HCT116 (cell line): ENCODE measurements at regions not wholly inside any gene's neighbourhood (a gene's known extent, or its start where the extent isn't known, plus 50 kb on each side); places are given as distances from the start of the nearest gene placed in this dataset.

Experiments used
- ATAC-seq: fragments of 200-7000 bp; cut with Tn5 transposase; 2 replicates; pipeline ENCODE4 v1.9.1; 2020; ENCODE audit warnings: mild to moderate bottlenecking, moderate library complexity
- BruUV-seq: library from RNA; stranded (reverse); fragments of 400-500 nt; replicated peaks from 2 replicates; lab custom pipeline; 2021; lab: Mats Ljungman, UMichigan
- CTCF ChIA-PET: fragments of 300-600 bp; sonication (Branson Sonifier 250); formaldehyde crosslinking; loops from one replicate; lab custom pipeline; 2021; ENCODE audit warnings: antibody characterized with exemption; lab: Charles Lee
- POLR2A ChIA-PET: fragments of 300-600, 350-600 bp; sonication (Branson Sonifier 250); formaldehyde crosslinking; loops from one replicate; lab custom pipeline; 2021; ENCODE audit warnings: antibody characterized with exemption; lab: Charles Lee
- RAD21 ChIA-PET, 2 experiments: fragments of 300-600 bp; sonication (Branson Sonifier 250); formaldehyde crosslinking; loops; one replicate each; lab custom pipeline; 2023; ENCODE audit warnings: low total read pairs in 2 of 2; ENCODE audit not compliant: uncharacterized antibody in 2 of 2, unreplicated experiment in 2 of 2, low non-redundant PET in 1 of 2; lab: Charles Lee
- DNase-seq: peaks from one replicate; pipeline ENCODE4 v3.0.0-alpha.2; 2010; ENCODE audit warnings: low read depth, low spot score
- H2AFZ ChIP-seq: fragments of 200-600 bp; shearing (Covaris generic), sonication (generic); 2 replicates; pipeline ENCODE4 v1.6.1; 2017; ENCODE audit warnings: low read depth, mixed run types, mixed read lengths, antibody characterized with exemption, low read length; ENCODE audit not compliant: poor library complexity, severe bottlenecking
- H3K27ac ChIP-seq: 2 replicates; pipeline ENCODE4 v1.5.1; 2012; ENCODE audit warnings: low read depth, low read length
- H3K27me3 ChIP-seq: fragments of 200-600 bp; sonication (generic); 2 replicates; pipeline ENCODE4 v1.6.1; 2016; ENCODE audit warnings: mixed run types, low read length, mixed read lengths; ENCODE audit not compliant: insufficient read depth
- H3K36me3 ChIP-seq, 2 experiments: fragments of 200-500 bp in 1 of 2; fragments of 200-600 bp in 1 of 2; sonication (Bioruptor generic) in 1 of 2; sonication (generic) in 1 of 2; 2 replicates each; pipeline versions ENCODE4 v1.5.1 to v1.6.1; 2014 to 2016; ENCODE audit warnings: low read length in 2 of 2, inconsistent platforms in 1 of 2, mixed read lengths in 1 of 2, mixed run types in 1 of 2; ENCODE audit not compliant: insufficient read depth in 2 of 2, control insufficient read depth in 1 of 2
- H3K4me1 ChIP-seq, 2 experiments: fragments of 200-600 bp in 1 of 2; sonication (generic) in 1 of 2; 2 replicates each; pipeline versions ENCODE4 v1.5.1 to v1.6.1; 2012 to 2017; ENCODE audit warnings: low read length in 2 of 2, inconsistent platforms in 1 of 2, mild to moderate bottlenecking in 1 of 2, mixed read lengths in 1 of 2, mixed run types in 1 of 2, moderate library complexity in 1 of 2; ENCODE audit not compliant: insufficient read depth in 2 of 2, control insufficient read depth in 1 of 2
- H3K4me2 ChIP-seq: fragments of 200-600 bp; sonication (generic); 2 replicates; pipeline ENCODE4 v1.6.1; 2017; ENCODE audit warnings: mixed run types, low read length, mixed read lengths
- H3K4me3 ChIP-seq, 2 experiments: fragments of 200-600 bp in 1 of 2; sonication (generic) in 1 of 2; replicated peaks in 1 of 2; 2 replicates each; pipeline ENCODE4 v1.5.1; 2011 to 2016; ENCODE audit warnings: low read length in 2 of 2, control low read depth in 1 of 2, low read depth in 1 of 2, mild to moderate bottlenecking in 1 of 2, mixed read lengths in 1 of 2, mixed run types in 1 of 2
- H3K79me2 ChIP-seq: fragments of 200-600 bp; sonication (generic); 2 replicates; pipeline ENCODE4 v1.6.1; 2017; ENCODE audit warnings: mild to moderate bottlenecking, mixed run types, low read length, moderate library complexity, mixed read lengths; ENCODE audit not compliant: insufficient read depth
- H3K9ac ChIP-seq: fragments of 200-600 bp; sonication (generic); 2 replicates; pipeline ENCODE4 v1.6.1; 2016; ENCODE audit warnings: low read length, mixed read lengths
- H3K9me2 ChIP-seq: fragments of 200-600 bp; sonication (generic), shearing (Covaris generic); 2 replicates; pipeline ENCODE4 v1.6.1; 2017; ENCODE audit warnings: mixed run types, mild to moderate bottlenecking, moderate library complexity; ENCODE audit not compliant: insufficient read depth
- H3K9me3 ChIP-seq, 2 experiments: fragments of 200-500 bp in 1 of 2; fragments of 200-600 bp in 1 of 2; sonication (Bioruptor generic) in 1 of 2; sonication (generic) in 1 of 2; 2 replicates each; pipeline ENCODE4 v1.6.1; 2014 to 2017; ENCODE audit warnings: low read length in 2 of 2, mixed read lengths in 2 of 2, inconsistent platforms in 1 of 2, low read depth in 1 of 2, mild to moderate bottlenecking in 1 of 2, mixed run types in 1 of 2, moderate library complexity in 1 of 2; ENCODE audit not compliant: control insufficient read depth in 1 of 2, insufficient read depth in 1 of 2
- H4K20me1 ChIP-seq: fragments of 200-600 bp; sonication (generic), shearing (Covaris generic); 2 replicates; pipeline ENCODE4 v1.6.1; 2017; ENCODE audit warnings: mixed run types, mild to moderate bottlenecking, moderate library complexity; ENCODE audit not compliant: insufficient read depth
- EZH2 ChIP-seq: fragments of 200-600 bp; sonication (generic); IDR thresholded peaks from 2 replicates; pipeline ENCODE4 v1.6.1; 2017; ENCODE audit warnings: antibody characterized with exemption, mixed run types
- FOSL1 ChIP-seq: IDR thresholded peaks from 2 replicates; pipeline ENCODE4 v1.6.1; 2012; ENCODE audit warnings: low read depth
- JUND ChIP-seq: IDR thresholded peaks from 2 replicates; pipeline ENCODE4 v1.6.1; 2012
- SP1 ChIP-seq: IDR thresholded peaks from 2 replicates; pipeline ENCODE4 v1.6.1; 2012; ENCODE audit warnings: low read depth
- ZFX ChIP-seq: fragments of 450-650 bp; IDR thresholded peaks from 2 replicates; pipeline ENCODE4 v1.6.1; 2017
- ZNF274 ChIP-seq: fragments of 200-500 bp; sonication (Bioruptor generic); IDR thresholded peaks from 2 replicates; pipeline ENCODE4 v1.6.1; 2014; ENCODE audit warnings: mild to moderate bottlenecking, low read depth, low read length, inconsistent platforms
- intact Hi-C: fragments of 100-400 bp; cut with micrococcal nuclease; formaldehyde crosslinking; loops from 2 replicates; pipeline ENCODE4 v1.10.0; 2022
- TF ChIP-seq, protein P1 (sequence below), 3 experiments: fragments of 200-600 bp in 1 of 3; sonication (generic) in 1 of 3; IDR thresholded peaks in 2 of 3; conservative IDR thresholded peaks in 1 of 3; 2 replicates each; pipeline ENCODE4 v1.5.1; 2012 to 2017; ENCODE audit warnings: low read depth in 2 of 3, low read length in 2 of 3, antibody characterized with exemption in 1 of 3, borderline replicate concordance in 1 of 3, control low read depth in 1 of 3, mild to moderate bottlenecking in 1 of 3, mixed read lengths in 1 of 3, mixed run types in 1 of 3, moderate library complexity in 1 of 3; ENCODE audit not compliant: insufficient read depth in 1 of 3
- TF ChIP-seq, protein P2 (sequence below): IDR thresholded peaks from 2 replicates; pipeline ENCODE4 v1.6.1; 2012; ENCODE audit warnings: low read depth
- TF ChIP-seq, protein P3 (sequence below): IDR thresholded peaks from 2 replicates; pipeline ENCODE4 v1.6.1; 2012

DNA sequence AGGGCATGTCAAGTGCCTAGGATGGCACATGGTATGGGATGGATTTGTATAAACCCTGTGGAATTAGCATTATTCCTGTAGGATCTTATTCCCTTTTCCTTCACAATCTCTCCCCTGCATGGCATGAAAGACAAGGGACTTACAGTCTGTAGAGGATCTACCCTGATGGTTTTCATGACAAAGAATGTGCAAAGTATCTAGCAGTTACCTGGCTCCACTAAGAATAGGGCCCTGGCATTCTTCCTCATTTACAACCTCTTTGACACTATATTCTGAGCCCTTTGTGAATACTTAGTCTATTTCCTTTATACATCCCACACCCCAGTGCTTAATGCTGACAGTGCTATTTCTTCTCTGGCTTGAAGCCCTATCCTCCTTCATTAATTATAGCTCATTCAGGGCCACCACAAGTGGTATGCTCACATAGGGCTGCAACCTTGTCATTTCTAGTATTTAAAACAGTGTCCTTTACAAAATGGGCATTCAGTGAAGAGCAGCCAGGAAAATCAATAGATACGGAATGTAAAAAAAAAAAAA lies 715.3 kb downstream of the NLGN4Y start (continued):
- TF ChIP-seq EZH2 (no peak), JUND (no peak)
- TF ChIP-seq, protein P1, sequence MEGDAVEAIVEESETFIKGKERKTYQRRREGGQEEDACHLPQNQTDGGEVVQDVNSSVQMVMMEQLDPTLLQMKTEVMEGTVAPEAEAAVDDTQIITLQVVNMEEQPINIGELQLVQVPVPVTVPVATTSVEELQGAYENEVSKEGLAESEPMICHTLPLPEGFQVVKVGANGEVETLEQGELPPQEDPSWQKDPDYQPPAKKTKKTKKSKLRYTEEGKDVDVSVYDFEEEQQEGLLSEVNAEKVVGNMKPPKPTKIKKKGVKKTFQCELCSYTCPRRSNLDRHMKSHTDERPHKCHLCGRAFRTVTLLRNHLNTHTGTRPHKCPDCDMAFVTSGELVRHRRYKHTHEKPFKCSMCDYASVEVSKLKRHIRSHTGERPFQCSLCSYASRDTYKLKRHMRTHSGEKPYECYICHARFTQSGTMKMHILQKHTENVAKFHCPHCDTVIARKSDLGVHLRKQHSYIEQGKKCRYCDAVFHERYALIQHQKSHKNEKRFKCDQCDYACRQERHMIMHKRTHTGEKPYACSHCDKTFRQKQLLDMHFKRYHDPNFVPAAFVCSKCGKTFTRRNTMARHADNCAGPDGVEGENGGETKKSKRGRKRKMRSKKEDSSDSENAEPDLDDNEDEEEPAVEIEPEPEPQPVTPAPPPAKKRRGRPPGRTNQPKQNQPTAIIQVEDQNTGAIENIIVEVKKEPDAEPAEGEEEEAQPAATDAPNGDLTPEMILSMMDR (IDR thresholded peaks at IDR 0.05 in 2 of 3, conservative IDR thresholded peaks at IDR 0.05 in 1 of 3; ENCODE audit: borderline replicate concordance in 1 of 3, insufficient read depth in 1 of 3, low read depth in 2 of 3, low read length in 2 of 3) = no peak

DNA sequence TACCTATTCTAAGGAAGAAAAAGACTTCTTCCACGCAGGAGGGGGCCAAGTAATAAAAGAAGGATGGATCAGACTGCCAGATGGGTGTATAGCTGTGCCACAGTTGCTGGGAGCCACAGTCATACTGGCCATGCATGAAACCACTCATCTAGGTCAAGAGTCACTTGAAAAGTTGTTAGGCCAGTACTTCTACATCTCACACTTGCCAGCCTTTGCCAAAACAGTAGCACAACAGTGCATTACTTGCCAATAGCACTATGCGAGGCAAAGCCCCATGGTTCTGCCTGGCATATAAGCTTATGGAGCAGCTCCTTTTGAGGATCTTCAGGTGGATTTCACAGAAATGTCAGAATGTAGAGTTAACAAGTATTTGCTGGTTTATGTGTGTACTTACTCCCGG lies 735.0 kb downstream of the NLGN4Y start:
- no TSS peak for BruUV-seq
- no peak for ATAC-seq
- intact Hi-C loops = no loop called here

DNA sequence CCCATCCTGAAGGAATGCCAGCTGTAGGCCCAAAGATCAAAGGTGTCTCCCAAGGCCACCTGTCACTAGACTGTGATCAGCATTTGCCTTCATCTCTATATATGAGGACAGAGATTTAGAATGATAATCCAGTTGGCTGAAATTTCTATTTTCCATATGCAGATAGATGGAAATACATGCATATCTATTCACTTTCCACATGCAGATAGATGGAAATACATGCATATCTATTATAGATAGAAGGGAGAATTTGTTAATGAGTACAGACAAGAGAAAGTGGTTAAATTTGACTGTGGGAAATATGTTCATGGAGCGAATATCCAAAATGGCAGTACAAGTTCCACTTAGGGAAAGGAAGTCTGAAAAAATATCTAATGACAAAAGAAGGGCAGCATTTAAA lies 762.2 kb downstream of the NLGN4Y start:
- no peaks in the 10 kb centered on the region for H3K27me3 ChIP-seq
- no TSS peak for BruUV-seq
- no peak for ATAC-seq
- H3K36me3 ChIP-seq = no peaks in the 10 kb centered on the region
- no peaks in the 10 kb centered on the region for H3K79me2 ChIP-seq
- POLR2A ChIA-PET = no interaction called here
- H3K9me3 ChIP-seq = no peaks in the 10 kb centered on the region
- intact Hi-C loops = no loop called here
- no peaks in the 10 kb centered on the region for H4K20me1 ChIP-seq
- no peak overlapping the region for H2AFZ ChIP-seq
- no peak for DNase-seq
- no peak overlapping the region for H3K9ac ChIP-seq
- CTCF ChIA-PET = no interaction called here
- H3K9me2 ChIP-seq = no peaks in the 10 kb centered on the region
- no peak overlapping the region for H3K4me2 ChIP-seq
- RAD21 ChIA-PET = no interaction called here
- no peak overlapping the region for H3K4me3 ChIP-seq
- H3K27ac ChIP-seq = no peak overlapping the region
- H3K4me1 ChIP-seq = no peaks in the 10 kb centered on the region
- TF ChIP-seq, protein P2, sequence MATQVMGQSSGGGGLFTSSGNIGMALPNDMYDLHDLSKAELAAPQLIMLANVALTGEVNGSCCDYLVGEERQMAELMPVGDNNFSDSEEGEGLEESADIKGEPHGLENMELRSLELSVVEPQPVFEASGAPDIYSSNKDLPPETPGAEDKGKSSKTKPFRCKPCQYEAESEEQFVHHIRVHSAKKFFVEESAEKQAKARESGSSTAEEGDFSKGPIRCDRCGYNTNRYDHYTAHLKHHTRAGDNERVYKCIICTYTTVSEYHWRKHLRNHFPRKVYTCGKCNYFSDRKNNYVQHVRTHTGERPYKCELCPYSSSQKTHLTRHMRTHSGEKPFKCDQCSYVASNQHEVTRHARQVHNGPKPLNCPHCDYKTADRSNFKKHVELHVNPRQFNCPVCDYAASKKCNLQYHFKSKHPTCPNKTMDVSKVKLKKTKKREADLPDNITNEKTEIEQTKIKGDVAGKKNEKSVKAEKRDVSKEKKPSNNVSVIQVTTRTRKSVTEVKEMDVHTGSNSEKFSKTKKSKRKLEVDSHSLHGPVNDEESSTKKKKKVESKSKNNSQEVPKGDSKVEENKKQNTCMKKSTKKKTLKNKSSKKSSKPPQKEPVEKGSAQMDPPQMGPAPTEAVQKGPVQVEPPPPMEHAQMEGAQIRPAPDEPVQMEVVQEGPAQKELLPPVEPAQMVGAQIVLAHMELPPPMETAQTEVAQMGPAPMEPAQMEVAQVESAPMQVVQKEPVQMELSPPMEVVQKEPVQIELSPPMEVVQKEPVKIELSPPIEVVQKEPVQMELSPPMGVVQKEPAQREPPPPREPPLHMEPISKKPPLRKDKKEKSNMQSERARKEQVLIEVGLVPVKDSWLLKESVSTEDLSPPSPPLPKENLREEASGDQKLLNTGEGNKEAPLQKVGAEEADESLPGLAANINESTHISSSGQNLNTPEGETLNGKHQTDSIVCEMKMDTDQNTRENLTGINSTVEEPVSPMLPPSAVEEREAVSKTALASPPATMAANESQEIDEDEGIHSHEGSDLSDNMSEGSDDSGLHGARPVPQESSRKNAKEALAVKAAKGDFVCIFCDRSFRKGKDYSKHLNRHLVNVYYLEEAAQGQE = no peak
- TF ChIP-seq, protein P1 (IDR thresholded peaks at IDR 0.05 in 2 of 3, conservative IDR thresholded peaks at IDR 0.05 in 1 of 3; ENCODE audit: borderline replicate concordance in 1 of 3, insufficient read depth in 1 of 3, low read depth in 2 of 3, low read length in 2 of 3) = no peak
- TF ChIP-seq ZNF274 (no peak), SP1 (no peak), ZFX (no peak), FOSL1 (no peak), EZH2 (no peak)

More for the DNA sequence above, 735.0 kb downstream of the NLGN4Y start:
- no peaks in the 10 kb centered on the region for H3K27me3 ChIP-seq
- H3K27ac ChIP-seq = no peak overlapping the region
- H3K9me2 ChIP-seq = no peaks in the 10 kb centered on the region
- H3K79me2 ChIP-seq = no peaks in the 10 kb centered on the region
- ChIA-PET CTCF (no interaction called here), POLR2A (no interaction called here), RAD21 (no interaction called here)
- no peak overlapping the region for H3K9ac ChIP-seq
- no peaks in the 10 kb centered on the region for H4K20me1 ChIP-seq
- H3K4me2 ChIP-seq = no peak overlapping the region
- no peaks in the 10 kb centered on the region for H3K9me3 ChIP-seq
- no peak overlapping the region for H3K4me3 ChIP-seq
- no peaks in the 10 kb centered on the region for H3K36me3 ChIP-seq
- DNase-seq = no peak
- no peak overlapping the region for H2AFZ ChIP-seq
- no peaks in the 10 kb centered on the region for H3K4me1 ChIP-seq
- TF ChIP-seq, protein P3, sequence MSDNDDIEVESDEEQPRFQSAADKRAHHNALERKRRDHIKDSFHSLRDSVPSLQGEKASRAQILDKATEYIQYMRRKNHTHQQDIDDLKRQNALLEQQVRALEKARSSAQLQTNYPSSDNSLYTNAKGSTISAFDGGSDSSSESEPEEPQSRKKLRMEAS = no peak
- TF ChIP-seq ZNF274 = no peak
